Activated naive CD8-positive, alpha-beta T cell (primary cell): ENCODE measurements at regions not wholly inside any gene's neighbourhood (a gene's known extent, or its start where the extent isn't known, plus 50 kb on each side); places are given as distances from the start of the nearest gene placed in this dataset.

ENCODE experiments used
- H3K27ac Mint-ChIP-seq: one replicate; pipeline ENCODE4 v1.8.0; 2021; ENCODE audit warnings: mixed read lengths
- H3K27me3 Mint-ChIP-seq: one replicate; pipeline ENCODE4 v1.8.0; 2021; ENCODE audit warnings: mixed read lengths
- H3K36me3 Mint-ChIP-seq: one replicate; pipeline ENCODE4 v1.8.0; 2021; ENCODE audit warnings: mixed read lengths
- H3K4me1 Mint-ChIP-seq: one replicate; pipeline ENCODE4 v1.8.0; 2021; ENCODE audit warnings: low read depth, mixed read lengths
- H3K4me3 Mint-ChIP-seq: one replicate; pipeline ENCODE4 v1.8.0; 2021; ENCODE audit warnings: mild to moderate bottlenecking, mixed read lengths
- H3K9me3 Mint-ChIP-seq: one replicate; pipeline ENCODE4 v1.8.0; 2021; ENCODE audit warnings: low read depth, mixed read lengths

- Mint-ChIP-seq H3K4me3 (no peak overlapping the region), H3K36me3 (no peaks in the 10 kb centered on the region), H3K9me3 (no peaks in the 10 kb centered on the region), H3K4me1 (no peaks in the 10 kb centered on the region), H3K27me3 (peaks cover 26% of the 10 kb centered on the region), H3K27ac (no peak overlapping the region)
Observed at GRCh38 chr1:29474274-29475244, 238.2 kb downstream of the PTPRU start.

GRCh38 chr1:29473161-29473855, 237.0 kb downstream of the PTPRU start:
- Mint-ChIP-seq H3K27ac (no peak overlapping the region), H3K4me1 (no peaks in the 10 kb centered on the region), H3K4me3 (no peak overlapping the region), H3K27me3 (peaks cover 22% of the 10 kb centered on the region), H3K36me3 (no peaks in the 10 kb centered on the region), H3K9me3 (no peaks in the 10 kb centered on the region)

DNA sequence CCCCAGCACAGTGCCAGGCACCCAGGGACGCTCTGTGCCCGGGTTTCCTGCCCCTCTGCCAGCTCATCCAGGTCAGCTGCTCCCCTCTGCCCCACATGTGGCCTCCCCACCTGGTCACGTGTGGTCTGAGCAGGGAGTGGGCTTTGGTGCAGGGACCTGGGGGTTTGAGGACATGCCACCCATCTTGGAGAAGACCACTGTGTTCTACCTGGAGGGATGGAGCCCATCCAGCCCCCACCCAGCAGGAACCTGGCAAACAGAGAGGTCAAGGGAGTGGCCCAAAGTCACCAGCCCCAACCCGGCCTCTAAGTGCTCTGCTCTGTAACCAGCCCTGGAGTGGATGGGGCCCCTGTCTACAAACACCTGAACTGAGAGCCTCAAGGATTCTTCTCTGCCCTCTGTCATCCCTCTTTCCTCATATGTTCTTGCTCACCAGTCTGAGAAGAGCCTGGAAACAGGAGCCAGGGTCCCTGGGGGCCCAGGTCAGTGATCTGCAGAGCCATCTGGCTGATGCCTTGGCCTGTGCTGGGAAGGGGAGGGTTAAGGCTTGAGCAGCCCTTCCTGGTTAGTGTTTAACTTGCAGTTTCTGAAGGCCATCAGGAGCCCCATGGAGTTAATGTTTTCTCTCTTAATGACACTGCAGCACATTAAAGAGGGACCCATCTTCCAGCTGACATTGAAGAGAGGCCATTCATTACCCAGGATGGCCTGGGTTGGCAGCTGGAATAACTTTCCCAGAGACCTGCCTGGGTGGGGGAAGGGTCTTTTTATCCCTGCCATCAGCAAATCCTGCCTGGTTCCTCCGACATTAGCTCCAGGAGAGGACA, 235.4 kb downstream of the PTPRU start:
- Mint-ChIP-seq H3K36me3 (no peaks in the 10 kb centered on the region), H3K27me3 (peaks cover 15% of the 10 kb centered on the region)

GRCh38 chr1:29470788-29471119, 234.4 kb downstream of the PTPRU start:
- Mint-ChIP-seq H3K9me3 (no peaks in the 10 kb centered on the region), H3K36me3 (no peaks in the 10 kb centered on the region), H3K27ac (no peak overlapping the region), H3K4me3 (no peak overlapping the region), H3K27me3 (peaks cover 11% of the 10 kb centered on the region), H3K4me1 (no peaks in the 10 kb centered on the region)

More for the DNA sequence above, 235.4 kb downstream of the PTPRU start:
- Mint-ChIP-seq H3K4me3 (no peak overlapping the region), H3K4me1 (no peaks in the 10 kb centered on the region), H3K9me3 (no peaks in the 10 kb centered on the region), H3K27ac (no peak overlapping the region)

GRCh38 chr1:29470087-29470787, 233.9 kb downstream of the PTPRU start:
- no peak overlapping the region for H3K4me3 Mint-ChIP-seq
- peaks cover 11% of the 10 kb centered on the region for H3K27me3 Mint-ChIP-seq
- no peak overlapping the region for H3K27ac Mint-ChIP-seq

GRCh38 chr1:29469457-29469856, 233.1 kb downstream of the PTPRU start:
- no peak overlapping the region for H3K4me3 Mint-ChIP-seq
- H3K27me3 Mint-ChIP-seq = peaks cover 7% of the 10 kb centered on the region
- H3K27ac Mint-ChIP-seq = no peak overlapping the region
- no peaks in the 10 kb centered on the region for H3K36me3 Mint-ChIP-seq
- H3K9me3 Mint-ChIP-seq = no peaks in the 10 kb centered on the region
- H3K4me1 Mint-ChIP-seq = no peaks in the 10 kb centered on the region

More at GRCh38 chr1:29470087-29470787, 233.9 kb downstream of the PTPRU start:
- Mint-ChIP-seq H3K36me3 (no peaks in the 10 kb centered on the region), H3K9me3 (no peaks in the 10 kb centered on the region), H3K4me1 (no peaks in the 10 kb centered on the region)

DNA sequence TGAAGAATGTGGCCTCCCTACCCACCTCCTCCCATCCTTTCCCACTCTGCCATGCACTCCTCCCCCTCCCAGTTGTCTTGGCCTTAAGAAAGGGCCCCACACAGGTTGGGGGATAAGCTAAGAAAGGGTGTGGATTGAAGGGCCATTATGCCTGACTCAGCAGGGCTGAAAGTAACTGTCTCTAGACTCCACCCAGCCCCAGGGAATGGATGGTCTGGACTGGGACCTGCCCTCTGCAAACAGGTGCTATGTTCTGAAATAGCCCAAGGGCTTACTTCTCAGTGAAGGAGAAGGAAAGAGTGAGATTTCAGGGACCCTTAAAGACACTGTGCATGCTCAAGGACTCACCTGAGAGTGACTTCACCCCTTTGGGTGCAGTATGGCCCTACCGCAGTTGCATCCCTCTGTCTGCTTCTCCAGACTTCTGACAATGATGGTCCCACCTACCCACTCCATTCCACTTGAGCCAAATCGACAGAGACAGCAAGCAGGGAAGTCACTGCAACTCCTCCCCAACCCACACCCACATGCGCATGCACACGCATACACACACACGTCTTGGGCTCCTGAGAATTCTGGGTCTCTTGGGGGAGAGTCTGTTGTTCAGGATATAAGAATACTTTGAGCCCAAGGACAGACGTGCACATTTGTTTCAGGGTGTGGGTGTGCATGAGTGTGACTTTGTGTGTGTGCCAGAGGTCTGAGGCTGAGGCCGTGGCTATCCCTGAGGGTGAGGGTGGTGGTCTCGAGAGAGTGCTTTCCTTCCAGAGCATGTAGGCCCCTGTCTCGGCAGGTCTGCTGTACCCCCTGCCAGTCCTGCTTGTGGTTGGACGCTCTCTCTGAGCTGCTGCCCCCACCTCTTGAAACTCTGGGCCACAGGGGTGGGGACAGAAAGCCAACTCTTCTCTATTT, 231.9 kb downstream of the PTPRU start:
- Mint-ChIP-seq H3K27me3 (peaks cover 5% of the 10 kb centered on the region), H3K36me3 (no peaks in the 10 kb centered on the region), H3K4me1 (no peaks in the 10 kb centered on the region), H3K27ac (no peak overlapping the region), H3K9me3 (no peaks in the 10 kb centered on the region), H3K4me3 (no peak overlapping the region)

DNA sequence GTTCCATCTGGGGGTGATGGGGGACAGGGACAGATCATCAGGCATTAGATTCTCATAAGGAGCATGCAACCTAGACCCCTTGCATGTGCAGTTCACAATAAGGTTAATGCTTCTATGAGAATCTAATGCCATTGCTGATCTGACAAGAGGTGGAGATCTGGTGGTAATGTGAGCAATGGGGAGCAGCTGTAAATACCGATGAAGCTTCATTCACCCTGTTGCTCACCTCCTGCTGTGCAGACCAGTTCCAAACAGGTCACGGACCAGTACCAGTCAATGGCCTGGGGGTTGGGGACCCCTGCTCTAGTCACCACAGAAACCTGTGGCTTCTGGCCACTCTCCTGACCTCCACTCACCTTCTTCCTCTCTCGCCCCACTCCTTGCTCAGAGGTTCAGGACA, 229.9 kb downstream of the PTPRU start:
- Mint-ChIP-seq H3K27ac (no peak overlapping the region), H3K27me3 (peaks cover 5% of the 10 kb centered on the region), H3K4me3 (no peak overlapping the region), H3K36me3 (no peaks in the 10 kb centered on the region), H3K9me3 (no peaks in the 10 kb centered on the region), H3K4me1 (no peaks in the 10 kb centered on the region)

DNA sequence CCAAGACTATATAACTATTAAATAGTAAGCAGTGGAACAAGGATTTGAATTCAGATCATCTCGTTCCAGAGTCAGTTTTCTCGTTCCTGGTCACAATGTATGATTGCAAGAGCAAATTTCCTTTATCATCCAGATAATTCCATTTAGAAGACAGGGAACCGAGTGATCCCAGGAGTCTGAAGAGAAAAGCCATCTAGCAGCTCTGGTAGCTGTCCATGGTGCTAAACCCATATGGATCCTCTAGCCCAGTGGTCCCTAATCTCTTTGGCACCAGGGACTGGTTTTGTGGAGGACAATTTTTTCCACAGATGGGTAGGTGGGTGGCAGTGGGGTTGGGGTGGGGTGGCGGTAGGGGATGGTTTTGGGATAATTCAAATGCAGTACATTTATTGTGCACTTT, 229.4 kb downstream of the PTPRU start:
- no peaks in the 10 kb centered on the region for H3K4me1 Mint-ChIP-seq
- H3K4me3 Mint-ChIP-seq = no peak overlapping the region
- no peaks in the 10 kb centered on the region for H3K36me3 Mint-ChIP-seq
- peaks cover 3% of the 10 kb centered on the region for H3K27me3 Mint-ChIP-seq
- no peaks in the 10 kb centered on the region for H3K9me3 Mint-ChIP-seq
- no peak overlapping the region for H3K27ac Mint-ChIP-seq

GRCh38 chr1:29462096-29462495, 225.8 kb downstream of the PTPRU start:
- Mint-ChIP-seq H3K4me3 (no peak overlapping the region), H3K27me3 (no peaks in the 10 kb centered on the region), H3K4me1 (no peaks in the 10 kb centered on the region), H3K9me3 (no peaks in the 10 kb centered on the region), H3K36me3 (no peaks in the 10 kb centered on the region), H3K27ac (no peak overlapping the region)

GRCh38 chr1:29461115-29461739, 224.9 kb downstream of the PTPRU start:
- no peaks in the 10 kb centered on the region for H3K4me1 Mint-ChIP-seq
- no peak overlapping the region for H3K27ac Mint-ChIP-seq
- no peaks in the 10 kb centered on the region for H3K9me3 Mint-ChIP-seq
- no peaks in the 10 kb centered on the region for H3K27me3 Mint-ChIP-seq
- no peak overlapping the region for H3K4me3 Mint-ChIP-seq
- no peaks in the 10 kb centered on the region for H3K36me3 Mint-ChIP-seq

DNA sequence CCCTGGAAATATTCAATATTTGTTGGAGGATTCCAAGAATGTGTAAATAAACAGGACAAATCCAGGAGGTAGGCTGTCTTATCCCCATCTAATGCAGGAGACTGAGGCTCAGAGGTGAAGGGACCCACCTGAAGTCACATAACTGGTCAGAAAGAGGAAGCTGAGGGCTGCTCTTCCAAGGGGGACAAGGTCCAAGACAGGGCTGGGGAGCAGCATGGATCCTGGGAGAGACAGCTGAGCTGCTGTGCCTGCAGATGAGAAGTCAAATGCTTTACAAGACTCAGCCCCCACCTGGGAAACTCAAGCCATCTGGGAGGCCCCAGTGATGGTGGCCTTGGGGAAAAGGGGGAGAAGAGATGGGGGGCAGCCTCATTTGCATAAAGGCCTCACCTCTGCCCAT, 224.4 kb downstream of the PTPRU start:
- H3K36me3 Mint-ChIP-seq = no peaks in the 10 kb centered on the region
- H3K4me1 Mint-ChIP-seq = no peaks in the 10 kb centered on the region
- no peak overlapping the region for H3K27ac Mint-ChIP-seq
- no peaks in the 10 kb centered on the region for H3K9me3 Mint-ChIP-seq
- H3K4me3 Mint-ChIP-seq = no peak overlapping the region
- H3K27me3 Mint-ChIP-seq = peaks cover 1% of the 10 kb centered on the region

GRCh38 chr1:29460041-29460610, 223.8 kb downstream of the PTPRU start:
- H3K4me3 Mint-ChIP-seq = no peak overlapping the region
- no peaks in the 10 kb centered on the region for H3K36me3 Mint-ChIP-seq
- no peaks in the 10 kb centered on the region for H3K9me3 Mint-ChIP-seq
- H3K27me3 Mint-ChIP-seq = peaks cover 4% of the 10 kb centered on the region
- no peaks in the 10 kb centered on the region for H3K4me1 Mint-ChIP-seq
- no peak overlapping the region for H3K27ac Mint-ChIP-seq
